Esophagus muscularis mucosa (tissue), 4 donors: ENCODE measurements at regions not wholly inside any gene's neighbourhood (a gene's known extent, or its start where the extent isn't known, plus 50 kb on each side); places are given as distances from the start of the nearest gene placed in this dataset.
A peak's percentile ranks its signal among the peaks of the same experiment; 100 is the strongest.

Source experiments
- DNase-seq: peaks from one replicate; pipeline ENCODE4 v3.0.0-alpha.2; 2017; ENCODE audit errors: extremely low spot score
- H3K27ac ChIP-seq, 4 donors: fragments of 200-600 bp; sonication (generic); replicated peaks in 1 of 4; 1 replicate in 3 of 4; 2 replicates in 1 of 4; pipeline ENCODE4 v1.5.1; 2016 to 2019; ENCODE audit warnings: mild to moderate bottlenecking in 1 of 4
- H3K27me3 ChIP-seq, 4 donors: fragments of 200-600 bp; sonication (generic); one replicate each; pipeline versions ENCODE4 v1.5.1 to v1.6.0; 2016 to 2019
- H3K36me3 ChIP-seq, 4 donors: fragments of 200-600 bp; sonication (generic); one replicate each; pipeline ENCODE4 v1.5.1; 2016 to 2019
- H3K4me1 ChIP-seq, 4 donors: fragments of 200-600 bp; sonication (generic); one replicate each; pipeline ENCODE4 v1.5.1; 2016 to 2019
- H3K4me3 ChIP-seq, 4 donors: fragments of 200-600 bp; sonication (generic); 1 replicate in 2 of 4; 2 replicates in 2 of 4; pipeline ENCODE4 v1.5.1; 2016 to 2019; ENCODE audit warnings: mild to moderate bottlenecking in 4 of 4, moderate library complexity in 1 of 4
- H3K9me3 ChIP-seq, 4 donors: fragments of 200-600 bp; sonication (generic); 1 replicate in 3 of 4; 2 replicates in 1 of 4; pipeline ENCODE4 v1.5.1; 2016 to 2019
- EP300 ChIP-seq: sonication (generic); formaldehyde crosslinking; IDR thresholded peaks from one replicate; pipeline ENCODE4 v1.6.1; 2017; ENCODE audit warnings: antibody characterized with exemption
- POLR2A ChIP-seq: fragments of 450-650 bp; IDR thresholded peaks from one replicate; pipeline ENCODE4 v1.6.1; 2017; ENCODE audit warnings: antibody characterized with exemption, moderate library complexity, mild to moderate bottlenecking, low read depth
- POLR2AphosphoS5 ChIP-seq, 2 donors: sonication (generic); formaldehyde crosslinking; IDR thresholded peaks; one replicate each; pipeline ENCODE4 v1.6.1; 2017; ENCODE audit warnings: antibody characterized with exemption in 2 of 2
- WGBS: methylation state at CpG from one replicate; pipeline ENCODE4 v1.1.5; 2018; 5-methylcytosine and 5-hydroxymethylcytosine counted together
- intact Hi-C: fragments of 100-400 bp; cut with DNase I; formaldehyde crosslinking; loops from one replicate; pipeline ENCODE4 v1.15.1; 2023
- TF ChIP-seq, protein P1 (sequence below), 3 experiments: fragments of 200-600 bp in 2 of 3; fragments of 450-650 bp in 1 of 3; sonication (generic) in 2 of 3; IDR thresholded peaks; one replicate each; pipeline ENCODE4 v1.5.1; 2017 to 2019; ENCODE audit warnings: antibody characterized with exemption in 3 of 3, mild to moderate bottlenecking in 2 of 3, moderate library complexity in 1 of 3

DNA sequence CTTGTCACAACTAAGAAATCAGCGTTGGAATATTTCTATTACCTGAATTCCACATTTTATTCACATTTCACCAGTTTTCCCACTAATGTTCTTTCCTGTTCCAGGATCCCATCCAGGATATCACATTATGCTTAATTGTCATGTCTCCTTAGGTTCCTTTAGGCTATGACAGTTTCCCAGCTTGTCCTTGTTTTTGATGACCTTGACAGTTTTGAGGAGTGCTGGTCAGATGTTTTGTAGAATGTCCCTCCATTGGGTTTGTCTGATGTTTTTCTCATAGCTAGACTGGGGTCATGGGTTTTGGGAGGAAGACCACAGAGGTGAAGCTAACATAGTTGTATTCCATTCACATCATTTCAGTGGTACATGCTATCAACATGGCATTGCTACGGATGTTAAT is 80.8 kb upstream of the HEPHL1 start:
- Histone ChIP-seq H3K4me3 (no peak overlapping the region), H3K9me3 (no peaks in the 10 kb centered on the region), H3K27ac (no peak overlapping the region), H3K36me3 (no peaks in the 10 kb centered on the region), H3K27me3 (peaks cover 0 to 11% (median 0%) of the 10 kb centered on the region in 4 donors), H3K4me1 (no peaks in the 10 kb centered on the region)
- DNase-seq = no peak
- intact Hi-C loops = no loop called here
- TF ChIP-seq, protein P1, sequence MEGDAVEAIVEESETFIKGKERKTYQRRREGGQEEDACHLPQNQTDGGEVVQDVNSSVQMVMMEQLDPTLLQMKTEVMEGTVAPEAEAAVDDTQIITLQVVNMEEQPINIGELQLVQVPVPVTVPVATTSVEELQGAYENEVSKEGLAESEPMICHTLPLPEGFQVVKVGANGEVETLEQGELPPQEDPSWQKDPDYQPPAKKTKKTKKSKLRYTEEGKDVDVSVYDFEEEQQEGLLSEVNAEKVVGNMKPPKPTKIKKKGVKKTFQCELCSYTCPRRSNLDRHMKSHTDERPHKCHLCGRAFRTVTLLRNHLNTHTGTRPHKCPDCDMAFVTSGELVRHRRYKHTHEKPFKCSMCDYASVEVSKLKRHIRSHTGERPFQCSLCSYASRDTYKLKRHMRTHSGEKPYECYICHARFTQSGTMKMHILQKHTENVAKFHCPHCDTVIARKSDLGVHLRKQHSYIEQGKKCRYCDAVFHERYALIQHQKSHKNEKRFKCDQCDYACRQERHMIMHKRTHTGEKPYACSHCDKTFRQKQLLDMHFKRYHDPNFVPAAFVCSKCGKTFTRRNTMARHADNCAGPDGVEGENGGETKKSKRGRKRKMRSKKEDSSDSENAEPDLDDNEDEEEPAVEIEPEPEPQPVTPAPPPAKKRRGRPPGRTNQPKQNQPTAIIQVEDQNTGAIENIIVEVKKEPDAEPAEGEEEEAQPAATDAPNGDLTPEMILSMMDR (IDR thresholded peaks at IDR 0.05) = no peak
- TF ChIP-seq POLR2AphosphoS5 (IDR thresholded peaks at IDR 0.05) (no peak), POLR2A (no peak), EP300 (no peak)
- 100% methylated on average over 2 of the region's 2 CpGs for WGBS

DNA sequence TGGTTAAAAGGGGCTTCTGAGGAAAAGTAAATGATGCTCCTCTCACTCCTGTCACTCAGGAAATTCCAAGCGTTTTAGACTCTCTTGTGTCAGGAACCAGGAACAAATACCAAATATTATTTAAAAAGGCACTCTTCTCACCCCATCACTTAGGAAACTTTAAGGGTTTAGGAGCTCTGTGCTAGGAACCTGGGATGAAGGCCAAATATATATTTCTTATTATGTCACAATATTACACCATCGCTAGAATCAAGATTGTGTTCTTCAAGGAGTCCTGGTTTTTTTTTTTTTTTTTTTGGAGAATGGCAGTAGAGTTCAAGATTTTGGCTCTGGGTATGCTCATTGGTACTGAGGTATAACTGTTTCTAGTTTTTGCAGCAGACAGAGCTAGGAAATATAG is 79.0 kb upstream of the HEPHL1 start:
- H3K36me3 ChIP-seq = no peaks in the 10 kb centered on the region
- H3K27ac ChIP-seq = no peak overlapping the region
- 29% methylated on average over 2 of the region's 2 CpGs for WGBS
- no peak for DNase-seq
- H3K27me3 ChIP-seq = peaks cover 0 to 11% (median 0%) of the 10 kb centered on the region in 4 donors
- H3K9me3 ChIP-seq = no peaks in the 10 kb centered on the region
- TF ChIP-seq POLR2AphosphoS5 (IDR thresholded peaks at IDR 0.05) (no peak), EP300 (no peak), POLR2A (no peak)
- TF ChIP-seq, protein P1 (IDR thresholded peaks at IDR 0.05) = no peak
- no peaks in the 10 kb centered on the region for H3K4me1 ChIP-seq
- intact Hi-C loops = no loop called here
- no peak overlapping the region for H3K4me3 ChIP-seq

DNA sequence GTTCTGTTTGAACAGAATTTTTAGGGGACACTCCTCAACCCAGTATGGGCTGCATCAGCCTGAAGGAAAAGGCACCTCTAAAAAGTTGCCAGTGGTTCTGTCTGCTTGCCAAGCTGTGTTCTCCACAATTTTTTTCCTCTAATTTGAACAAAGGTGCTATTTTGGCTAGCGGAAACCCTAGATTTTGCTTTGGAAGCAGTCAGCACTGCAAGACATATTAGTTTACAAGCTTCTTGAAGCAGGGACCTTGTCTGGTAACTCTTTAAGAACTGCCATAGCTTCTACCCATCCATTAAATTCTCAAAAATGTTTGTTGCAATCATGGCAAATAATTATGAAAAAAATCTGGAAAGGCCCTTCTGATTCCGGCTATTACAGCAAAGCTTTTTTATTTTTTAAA is 75.6 kb upstream of the HEPHL1 start:
- Histone ChIP-seq H3K36me3 (no peaks in the 10 kb centered on the region), H3K27ac (no peak overlapping the region), H3K4me1 (no peaks in the 10 kb centered on the region), H3K9me3 (no peaks in the 10 kb centered on the region), H3K27me3 (no peaks in the 10 kb centered on the region), H3K4me3 (no peak overlapping the region)
- intact Hi-C loops = no loop called here
- 87% methylated on average over 2 of the region's 2 CpGs for WGBS
- no peak for TF ChIP-seq EP300
- TF ChIP-seq, protein P1 (IDR thresholded peaks at IDR 0.05) = no peak
- TF ChIP-seq POLR2AphosphoS5 (IDR thresholded peaks at IDR 0.05) = no peak
- no peak for TF ChIP-seq POLR2A
- DNase-seq = no peak

DNA sequence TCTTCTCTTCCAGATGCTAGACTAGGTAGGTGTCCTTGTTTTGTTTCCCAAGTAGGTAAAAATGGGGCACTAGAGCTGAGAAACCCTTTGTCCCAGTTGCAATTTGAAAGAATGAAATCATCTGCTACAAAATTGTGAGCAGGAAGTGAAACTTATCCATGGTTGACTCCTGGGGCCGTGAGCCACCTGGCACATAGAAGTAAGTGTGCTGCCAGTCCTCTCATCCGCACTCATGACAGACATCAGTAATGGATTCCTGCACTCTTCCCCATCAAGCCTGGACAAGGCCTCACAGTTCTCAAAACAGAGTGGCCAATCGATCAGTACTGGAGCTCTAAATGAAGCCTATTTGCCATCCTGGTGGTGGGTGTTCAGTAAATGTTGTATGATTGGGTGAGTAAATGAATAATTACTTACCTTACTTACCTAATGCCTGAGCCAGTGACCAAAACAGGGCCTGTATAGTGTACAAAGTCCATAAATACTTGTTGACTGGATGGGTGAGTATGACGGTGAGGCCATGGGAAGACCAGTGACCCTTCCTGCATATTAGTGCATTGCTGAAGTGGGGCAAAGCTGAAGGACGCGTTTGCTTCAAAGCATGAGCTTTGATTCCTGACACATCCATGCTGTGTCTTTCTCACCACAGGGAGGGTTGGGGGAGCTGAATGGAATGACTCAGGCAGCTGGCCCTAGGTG is 68.9 kb upstream of the HEPHL1 start:
- intact Hi-C loops = no loop called here
- Histone ChIP-seq H3K27me3 (no peaks in the 10 kb centered on the region), H3K36me3 (no peaks in the 10 kb centered on the region), H3K9me3 (peaks cover 0 to 4% (median 0%) of the 10 kb centered on the region in 4 donors), H3K4me1 (no peaks in the 10 kb centered on the region), H3K27ac (no peak overlapping the region), H3K4me3 (no peak overlapping the region)
- WGBS = 65% methylated on average over 6 of the region's 6 CpGs
- TF ChIP-seq EP300 (no peak), POLR2AphosphoS5 (IDR thresholded peaks at IDR 0.05) (no peak)
- DNase-seq = peak; percentile 29

DNA sequence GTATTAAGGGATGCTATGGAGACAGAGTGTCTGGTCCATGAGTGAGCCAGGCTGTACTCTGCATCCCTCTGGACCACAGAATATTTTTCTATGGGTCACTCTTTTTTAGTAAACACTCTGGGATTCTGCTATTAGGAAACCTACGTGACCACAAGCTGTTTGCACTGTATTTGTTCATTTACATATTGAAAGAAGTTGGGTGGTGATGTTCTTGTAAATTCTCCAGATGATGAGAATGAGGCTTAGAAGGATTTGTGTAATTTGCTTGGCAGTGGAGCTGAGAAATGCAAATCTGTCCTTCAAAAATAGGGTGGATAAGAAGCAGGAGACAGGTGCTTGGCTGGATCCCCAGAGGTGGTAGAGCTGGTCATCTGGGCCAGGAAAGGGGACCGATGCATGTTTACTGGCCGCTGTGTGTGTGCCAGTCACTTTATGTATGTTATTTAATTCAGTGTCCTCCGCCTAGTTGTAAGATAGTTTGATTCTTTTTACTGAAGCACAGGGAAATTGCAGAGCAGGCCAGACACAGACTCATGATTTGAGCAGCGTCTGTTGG is 63.7 kb upstream of the HEPHL1 start:
- TF ChIP-seq EP300 = no peak
- TF ChIP-seq POLR2AphosphoS5 (IDR thresholded peaks at IDR 0.05) = no peak
- TF ChIP-seq, protein P1 (IDR thresholded peaks at IDR 0.05) = no peak
- no peak for TF ChIP-seq POLR2A
- no peak overlapping the region for H3K4me3 ChIP-seq
- no peaks in the 10 kb centered on the region for H3K4me1 ChIP-seq
- intact Hi-C loops = no loop called here
- H3K9me3 ChIP-seq = peaks cover 0 to 4% (median 0%) of the 10 kb centered on the region in 4 donors
- no peaks in the 10 kb centered on the region for H3K36me3 ChIP-seq
- H3K27me3 ChIP-seq = no peaks in the 10 kb centered on the region
- WGBS = 49% methylated on average over 5 of the region's 5 CpGs
- no peak for DNase-seq
- H3K27ac ChIP-seq = no peak overlapping the region
